ENCODE measurements at regions not wholly inside any gene's neighbourhood (a gene's known extent, or its start where the extent isn't known, plus 50 kb on each side); places are given as distances from the start of the nearest gene placed in this dataset.
"Not testable (repeated sequence)": the region's sequence is repeated elsewhere in the genome, so short reads cannot be mapped to it uniquely, and the experiment has no call there.

GRCh38 chrX:66931713-66932112, 292.8 kb upstream of the EDA2R start:
- H3K9me3 ChIP-seq (ENCODE audit: low read length) = peaks cover 5% of the 10 kb centered on the region; the same call in 1 of the 2 replicates

DNA sequence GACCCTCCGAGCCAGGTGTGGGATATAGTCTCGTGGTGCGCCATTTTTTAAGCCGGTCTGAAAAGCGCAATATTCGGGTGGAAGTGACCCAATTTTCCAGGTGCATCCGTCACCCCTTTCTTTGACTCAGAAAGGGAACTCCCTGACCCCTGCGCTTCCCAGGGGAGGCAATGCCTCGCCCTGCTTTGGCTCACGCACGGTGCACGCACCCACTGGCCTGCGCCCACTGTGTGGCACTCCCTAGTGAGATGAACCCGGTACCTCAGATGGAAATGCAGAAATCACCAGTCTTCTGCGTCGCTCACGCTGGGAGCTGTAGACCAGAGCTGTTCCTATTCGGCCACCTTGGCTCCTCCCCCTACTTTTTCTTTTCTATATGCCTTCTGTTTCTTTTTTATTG, 291.6 kb upstream of the EDA2R start:
- H3K9ac ChIP-seq (ENCODE audit: low read length); H3K27ac ChIP-seq (ENCODE audit: low read length); H4K20me1 ChIP-seq (ENCODE audit: insufficient read depth, low read depth, low read length); DNase-seq; H3K27me3 ChIP-seq (ENCODE audit: low read length); H3K9me2 ChIP-seq (replicated peaks; ENCODE audit: insufficient read depth, low read length); H3K79me2 ChIP-seq (ENCODE audit: low read length); H3K4me3 ChIP-seq (ENCODE audit: low read length); H3K9me3 ChIP-seq (ENCODE audit: low read length); H2AFZ ChIP-seq (ENCODE audit: low read length); H3K4me2 ChIP-seq (ENCODE audit: low read depth, low read length, poor library complexity, severe bottlenecking); H3K36me3 ChIP-seq (ENCODE audit: insufficient read depth, low read length); H3K4me1 ChIP-seq (ENCODE audit: low read length): not testable (repeated sequence)

More at GRCh38 chrX:66931713-66932112, 292.8 kb upstream of the EDA2R start:
- H3K36me3 ChIP-seq (ENCODE audit: insufficient read depth, low read length) = no peaks in the 10 kb centered on the region
- H2AFZ ChIP-seq (ENCODE audit: low read length) = no peak overlapping the region
- H3K27me3 ChIP-seq (ENCODE audit: low read length) = no peaks in the 10 kb centered on the region
- no peaks in the 10 kb centered on the region for H3K79me2 ChIP-seq (ENCODE audit: low read length)
- no peaks in the 10 kb centered on the region for H4K20me1 ChIP-seq (ENCODE audit: insufficient read depth, low read depth, low read length)
- H3K27ac ChIP-seq (ENCODE audit: low read length) = no peak overlapping the region
- no peak overlapping the region for H3K4me3 ChIP-seq (ENCODE audit: low read length)
- DNase-seq = no peak
- H3K9me2 ChIP-seq (replicated peaks; ENCODE audit: insufficient read depth, low read length) = no peaks in the 10 kb centered on the region
- no peak overlapping the region for H3K4me2 ChIP-seq (ENCODE audit: low read depth, low read length, poor library complexity, severe bottlenecking)
- no peaks in the 10 kb centered on the region for H3K4me1 ChIP-seq (ENCODE audit: low read length)
- no peak overlapping the region for H3K9ac ChIP-seq (ENCODE audit: low read length)

DNA sequence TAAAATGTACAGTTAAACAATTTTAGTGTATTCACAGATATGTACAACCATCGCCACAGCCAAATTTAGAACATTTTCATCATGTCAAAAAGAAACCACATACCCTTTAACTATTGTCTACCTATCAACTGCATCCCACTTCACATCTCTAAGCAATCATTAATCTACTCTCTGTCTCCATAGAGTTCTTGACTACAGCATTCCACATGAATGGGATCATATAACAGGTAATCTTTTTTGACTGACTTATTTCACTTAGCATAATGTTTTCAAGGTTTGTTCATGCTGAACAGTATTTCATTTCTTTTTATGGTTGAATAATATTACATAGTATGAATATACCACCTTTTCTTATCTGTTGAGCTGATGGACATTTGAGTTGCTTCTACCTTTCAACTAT, 281.4 kb upstream of the EDA2R start:
- Histone ChIP-seq H2AFZ (ENCODE audit: low read length) (no peak overlapping the region), H3K27ac (ENCODE audit: low read length) (no peak overlapping the region), H3K9me3 (ENCODE audit: low read length) (peaks cover 19% of the 10 kb centered on the region), H3K9ac (ENCODE audit: low read length) (no peak overlapping the region), H3K4me2 (ENCODE audit: low read depth, low read length, poor library complexity, severe bottlenecking) (no peak overlapping the region), H3K9me2 (replicated peaks; ENCODE audit: insufficient read depth, low read length) (no peaks in the 10 kb centered on the region), H3K4me3 (ENCODE audit: low read length) (no peak overlapping the region), H4K20me1 (ENCODE audit: insufficient read depth, low read depth, low read length) (no peaks in the 10 kb centered on the region), H3K27me3 (ENCODE audit: low read length) (no peaks in the 10 kb centered on the region), H3K36me3 (ENCODE audit: insufficient read depth, low read length) (no peaks in the 10 kb centered on the region), H3K4me1 (ENCODE audit: low read length) (no peaks in the 10 kb centered on the region), H3K79me2 (ENCODE audit: low read length) (no peaks in the 10 kb centered on the region)
- no peak for DNase-seq

DNA sequence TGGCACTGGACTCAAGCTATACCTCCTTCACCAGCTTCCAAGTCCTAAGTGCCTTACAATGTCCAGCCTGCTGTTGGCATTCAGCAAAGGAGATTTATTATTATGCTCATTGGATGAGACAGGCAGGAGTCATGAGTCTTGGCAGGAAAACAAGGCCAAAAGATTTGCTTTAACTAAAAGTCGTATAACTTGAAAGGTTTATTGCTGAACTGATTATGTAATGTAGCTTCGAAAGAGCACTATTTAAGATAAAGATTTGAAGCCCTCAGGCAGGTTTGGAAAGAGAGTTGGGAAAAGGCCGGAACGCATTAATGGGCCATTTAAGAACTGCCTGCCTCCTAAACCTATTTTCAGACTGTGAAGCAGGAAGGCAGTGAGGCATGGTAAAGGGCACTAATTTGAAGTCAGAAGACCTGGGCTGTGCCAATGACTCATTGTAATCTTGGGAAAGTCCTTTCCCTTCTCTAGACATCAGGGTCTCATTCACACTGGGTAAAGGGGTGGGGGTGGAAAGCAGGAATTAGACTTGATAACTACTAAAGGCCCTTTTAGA, 280.5 kb upstream of the EDA2R start:
- Histone ChIP-seq H3K9me3 (ENCODE audit: low read length) (peaks cover 17% of the 10 kb centered on the region), H3K9me2 (replicated peaks; ENCODE audit: insufficient read depth, low read length) (no peaks in the 10 kb centered on the region), H3K9ac (ENCODE audit: low read length) (no peak overlapping the region), H4K20me1 (ENCODE audit: insufficient read depth, low read depth, low read length) (no peaks in the 10 kb centered on the region), H3K36me3 (ENCODE audit: insufficient read depth, low read length) (no peaks in the 10 kb centered on the region), H3K79me2 (ENCODE audit: low read length) (no peaks in the 10 kb centered on the region), H3K27ac (ENCODE audit: low read length) (no peak overlapping the region), H3K4me3 (ENCODE audit: low read length) (no peak overlapping the region), H2AFZ (ENCODE audit: low read length) (no peak overlapping the region), H3K4me2 (ENCODE audit: low read depth, low read length, poor library complexity, severe bottlenecking) (no peak overlapping the region), H3K4me1 (ENCODE audit: low read length) (no peaks in the 10 kb centered on the region), H3K27me3 (ENCODE audit: low read length) (no peaks in the 10 kb centered on the region)
- no peak for DNase-seq

DNA sequence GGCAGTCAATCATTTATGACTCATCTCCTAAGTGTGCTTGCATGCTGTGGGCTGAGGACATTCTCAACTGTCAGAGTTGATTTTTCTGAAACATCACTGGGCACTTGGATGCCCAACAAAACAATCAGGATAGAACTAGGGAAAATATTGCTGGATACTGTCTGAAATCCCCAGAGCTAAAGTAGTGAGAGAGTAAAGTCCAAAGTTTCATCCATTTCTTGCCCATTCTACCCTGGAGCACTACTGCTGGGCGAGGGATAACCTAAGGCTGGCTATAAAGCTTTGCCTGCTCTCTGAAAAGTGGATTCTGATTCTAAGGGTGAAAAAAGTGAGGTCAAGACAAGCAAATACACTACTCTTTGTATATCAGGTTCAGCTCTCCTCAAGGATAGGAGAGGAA, 279.6 kb upstream of the EDA2R start:
- Histone ChIP-seq H3K4me2 (ENCODE audit: low read depth, low read length, poor library complexity, severe bottlenecking) (no peak overlapping the region), H3K27ac (ENCODE audit: low read length) (no peak overlapping the region), H4K20me1 (ENCODE audit: insufficient read depth, low read depth, low read length) (no peaks in the 10 kb centered on the region), H3K9ac (ENCODE audit: low read length) (no peak overlapping the region), H3K9me2 (replicated peaks; ENCODE audit: insufficient read depth, low read length) (no peaks in the 10 kb centered on the region), H3K4me1 (ENCODE audit: low read length) (no peaks in the 10 kb centered on the region), H3K27me3 (ENCODE audit: low read length) (no peaks in the 10 kb centered on the region), H2AFZ (ENCODE audit: low read length) (no peak overlapping the region), H3K36me3 (ENCODE audit: insufficient read depth, low read length) (no peaks in the 10 kb centered on the region), H3K4me3 (ENCODE audit: low read length) (no peak overlapping the region), H3K79me2 (ENCODE audit: low read length) (no peaks in the 10 kb centered on the region), H3K9me3 (ENCODE audit: low read length) (peaks cover 19% of the 10 kb centered on the region)
- no peak for DNase-seq

DNA sequence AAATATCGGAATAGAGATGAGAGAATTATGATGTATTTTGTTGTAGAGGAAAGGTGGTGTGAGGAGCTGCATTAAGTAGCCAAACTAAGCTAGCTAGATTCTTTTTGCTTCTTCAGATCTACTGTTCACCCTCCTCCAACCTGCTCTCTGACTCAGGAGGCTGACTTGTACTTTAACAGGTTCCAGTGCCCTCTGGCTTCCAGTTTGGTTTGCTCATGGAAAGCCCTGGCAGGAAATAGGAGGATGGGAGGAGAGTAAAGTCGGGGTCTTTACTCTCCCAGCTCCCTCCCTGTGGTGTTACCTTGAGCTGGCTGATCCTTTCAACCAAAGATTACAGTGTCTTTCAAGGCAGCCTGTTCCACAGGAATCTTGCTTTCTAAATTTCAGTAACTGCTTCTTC, 277.0 kb upstream of the EDA2R start:
- Histone ChIP-seq H3K79me2 (ENCODE audit: low read length) (no peaks in the 10 kb centered on the region), H3K27me3 (ENCODE audit: low read length) (no peaks in the 10 kb centered on the region), H3K9me3 (ENCODE audit: low read length) (peaks cover 16% of the 10 kb centered on the region), H3K9ac (ENCODE audit: low read length) (no peak overlapping the region), H3K9me2 (replicated peaks; ENCODE audit: insufficient read depth, low read length) (no peaks in the 10 kb centered on the region), H3K4me2 (ENCODE audit: low read depth, low read length, poor library complexity, severe bottlenecking) (no peak overlapping the region), H3K4me1 (ENCODE audit: low read length) (no peaks in the 10 kb centered on the region), H4K20me1 (ENCODE audit: insufficient read depth, low read depth, low read length) (no peaks in the 10 kb centered on the region), H3K27ac (ENCODE audit: low read length) (no peak overlapping the region), H3K36me3 (ENCODE audit: insufficient read depth, low read length) (no peaks in the 10 kb centered on the region), H3K4me3 (ENCODE audit: low read length) (no peak overlapping the region), H2AFZ (ENCODE audit: low read length) (no peak overlapping the region)
- DNase-seq = no peak

DNA sequence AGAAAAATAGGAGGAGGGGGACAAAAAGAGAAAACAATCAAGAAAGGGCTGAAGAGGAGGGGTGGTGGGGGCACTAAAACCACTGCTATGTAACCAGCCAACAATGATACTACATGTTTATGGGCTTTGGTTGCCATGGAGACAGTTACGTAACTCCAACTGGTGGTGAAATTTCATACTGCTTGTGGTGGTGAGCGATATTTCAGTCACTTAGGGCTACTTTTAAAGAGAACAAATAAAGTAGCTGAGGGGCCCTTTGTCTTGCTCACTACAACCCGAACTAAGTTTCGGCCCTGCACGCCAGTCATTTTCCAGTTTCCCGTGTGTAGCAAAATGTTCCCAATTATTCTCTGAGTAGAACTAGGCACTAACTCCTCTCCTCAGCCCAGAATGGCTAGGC, 275.2 kb upstream of the EDA2R start:
- no peak for DNase-seq
- H4K20me1 ChIP-seq (ENCODE audit: insufficient read depth, low read depth, low read length) = no peaks in the 10 kb centered on the region
- no peaks in the 10 kb centered on the region for H3K4me1 ChIP-seq (ENCODE audit: low read length)
- H3K9me3 ChIP-seq (ENCODE audit: low read length) = peaks cover 23% of the 10 kb centered on the region
- H3K9me2 ChIP-seq (replicated peaks; ENCODE audit: insufficient read depth, low read length) = no peaks in the 10 kb centered on the region
- H3K9ac ChIP-seq (ENCODE audit: low read length) = no peak overlapping the region
- H3K4me2 ChIP-seq (ENCODE audit: low read depth, low read length, poor library complexity, severe bottlenecking) = no peak overlapping the region
- H3K36me3 ChIP-seq (ENCODE audit: insufficient read depth, low read length) = no peaks in the 10 kb centered on the region
- H3K4me3 ChIP-seq (ENCODE audit: low read length) = no peak overlapping the region
- H2AFZ ChIP-seq (ENCODE audit: low read length) = no peak overlapping the region
- H3K27ac ChIP-seq (ENCODE audit: low read length) = no peak overlapping the region
- no peaks in the 10 kb centered on the region for H3K79me2 ChIP-seq (ENCODE audit: low read length)
- no peaks in the 10 kb centered on the region for H3K27me3 ChIP-seq (ENCODE audit: low read length)

GRCh38 chrX:66912417-66912816, 273.5 kb upstream of the EDA2R start:
- no peak overlapping the region for H2AFZ ChIP-seq (ENCODE audit: low read length)
- H3K9ac ChIP-seq (ENCODE audit: low read length) = no peak overlapping the region
- H4K20me1 ChIP-seq (ENCODE audit: insufficient read depth, low read depth, low read length) = no peaks in the 10 kb centered on the region

DNA sequence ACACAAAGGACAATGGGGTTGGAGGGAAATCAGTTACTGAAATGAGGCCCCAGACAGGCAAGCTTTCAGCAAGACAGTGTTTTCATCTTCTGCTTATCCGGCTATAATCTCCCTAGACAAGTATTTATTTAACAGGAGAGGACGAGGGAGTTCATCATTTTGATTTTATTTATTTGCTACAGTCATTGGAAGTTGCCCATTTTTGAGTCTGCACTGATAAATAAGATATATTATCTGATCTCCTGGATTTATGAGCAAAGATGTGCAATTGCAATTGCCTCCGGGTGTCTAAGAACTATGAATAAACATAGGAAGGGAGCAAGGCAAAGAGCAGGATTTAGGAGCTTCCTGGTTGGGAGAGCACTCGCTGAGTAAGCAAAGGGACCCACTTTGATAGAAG, 263.2 kb upstream of the EDA2R start:
- no peaks in the 10 kb centered on the region for H3K27me3 ChIP-seq (ENCODE audit: low read length)
- peaks cover 60% of the 10 kb centered on the region for H3K9me3 ChIP-seq (ENCODE audit: low read length)
- no peak overlapping the region for H2AFZ ChIP-seq (ENCODE audit: low read length)
- H4K20me1 ChIP-seq (ENCODE audit: insufficient read depth, low read depth, low read length) = no peaks in the 10 kb centered on the region
- H3K79me2 ChIP-seq (ENCODE audit: low read length) = no peaks in the 10 kb centered on the region
- no peak overlapping the region for H3K9ac ChIP-seq (ENCODE audit: low read length)
- H3K27ac ChIP-seq (ENCODE audit: low read length) = no peak overlapping the region
- no peaks in the 10 kb centered on the region for H3K4me1 ChIP-seq (ENCODE audit: low read length)
- H3K4me3 ChIP-seq (ENCODE audit: low read length) = no peak overlapping the region
- DNase-seq = no peak
- H3K4me2 ChIP-seq (ENCODE audit: low read depth, low read length, poor library complexity, severe bottlenecking) = no peak overlapping the region
- H3K36me3 ChIP-seq (ENCODE audit: insufficient read depth, low read length) = no peaks in the 10 kb centered on the region
- H3K9me2 ChIP-seq (replicated peaks; ENCODE audit: insufficient read depth, low read length) = no peaks in the 10 kb centered on the region

More at GRCh38 chrX:66912417-66912816, 273.5 kb upstream of the EDA2R start:
- DNase-seq = no peak
- peaks cover 33% of the 10 kb centered on the region for H3K9me3 ChIP-seq (ENCODE audit: low read length)
- H3K27ac ChIP-seq (ENCODE audit: low read length) = no peak overlapping the region
- no peaks in the 10 kb centered on the region for H3K4me1 ChIP-seq (ENCODE audit: low read length)
- H3K27me3 ChIP-seq (ENCODE audit: low read length) = no peaks in the 10 kb centered on the region
- no peak overlapping the region for H3K4me2 ChIP-seq (ENCODE audit: low read depth, low read length, poor library complexity, severe bottlenecking)
- no peaks in the 10 kb centered on the region for H3K36me3 ChIP-seq (ENCODE audit: insufficient read depth, low read length)
- H3K4me3 ChIP-seq (ENCODE audit: low read length) = no peak overlapping the region
- no peaks in the 10 kb centered on the region for H3K79me2 ChIP-seq (ENCODE audit: low read length)
- H3K9me2 ChIP-seq (replicated peaks; ENCODE audit: insufficient read depth, low read length) = no peaks in the 10 kb centered on the region
